Endothelial cell (in vitro differentiated cells): ENCODE measurements at regions not wholly inside any gene's neighbourhood (a gene's known extent, or its start where the extent isn't known, plus 50 kb on each side); places are given as distances from the start of the nearest gene placed in this dataset.
"Not testable (repeated sequence)": the region's sequence is repeated elsewhere in the genome, so short reads cannot be mapped to it uniquely, and the experiment has no call there.

Experiments
- DNase-seq: peaks from one replicate; pipeline ENCODE4 v3.0.0; 2021; ENCODE audit warnings: low spot score
- H3K27ac Mint-ChIP-seq: one replicate; pipeline ENCODE4 v1.8.0; 2021; ENCODE audit warnings: mixed read lengths, inconsistent platforms; ENCODE audit not compliant: unreplicated experiment
- H3K27me3 Mint-ChIP-seq: one replicate; pipeline ENCODE4 v1.8.0; 2021; ENCODE audit warnings: mild to moderate bottlenecking, moderate library complexity, mixed read lengths, inconsistent platforms; ENCODE audit not compliant: unreplicated experiment
- H3K36me3 Mint-ChIP-seq: one replicate; pipeline ENCODE4 v1.8.0; 2021; ENCODE audit warnings: mild to moderate bottlenecking, low read depth, mixed read lengths, inconsistent platforms; ENCODE audit not compliant: unreplicated experiment
- H3K4me1 Mint-ChIP-seq: one replicate; pipeline ENCODE4 v1.8.0; 2021; ENCODE audit warnings: mild to moderate bottlenecking, mixed read lengths, inconsistent platforms; ENCODE audit not compliant: unreplicated experiment
- H3K4me3 Mint-ChIP-seq: one replicate; pipeline ENCODE4 v1.8.0; 2021; ENCODE audit warnings: mild to moderate bottlenecking, mixed read lengths, inconsistent platforms; ENCODE audit not compliant: unreplicated experiment
- H3K9me3 Mint-ChIP-seq: one replicate; pipeline ENCODE4 v1.8.0; 2021; ENCODE audit warnings: mixed read lengths, inconsistent platforms; ENCODE audit not compliant: unreplicated experiment
- TF ChIP-seq, protein P1 (sequence below): fragments of 200-600 bp; sonication (generic); IDR thresholded peaks from one replicate; pipeline ENCODE4 v1.5.0; 2021; ENCODE audit warnings: antibody characterized with exemption; ENCODE audit not compliant: unreplicated experiment

DNA sequence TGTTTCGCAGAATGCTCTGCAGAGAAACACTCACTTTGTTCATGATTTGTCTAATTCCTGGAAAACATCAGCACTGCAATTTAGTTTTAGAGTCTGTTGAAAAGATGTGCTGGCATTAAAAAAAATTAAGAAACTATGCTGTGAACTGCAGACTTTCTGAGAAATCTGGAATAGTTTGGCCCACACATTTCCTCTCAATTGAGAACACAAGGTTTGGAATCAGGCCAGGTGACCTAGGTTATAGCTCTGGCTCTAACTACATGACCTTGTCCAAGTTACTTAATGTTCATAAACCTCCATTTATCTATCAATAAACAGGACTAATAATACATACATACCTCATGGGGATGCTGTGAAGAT is 61.4 kb upstream of the ENPEP start:
- no peak for DNase-seq
- Mint-ChIP-seq H3K9me3 (no peaks in the 10 kb centered on the region), H3K4me1 (no peaks in the 10 kb centered on the region), H3K36me3 (peaks cover 27% of the 10 kb centered on the region), H3K27ac (no peak overlapping the region), H3K27me3 (peaks cover 5% of the 10 kb centered on the region), H3K4me3 (no peak overlapping the region)
- TF ChIP-seq, protein P1, sequence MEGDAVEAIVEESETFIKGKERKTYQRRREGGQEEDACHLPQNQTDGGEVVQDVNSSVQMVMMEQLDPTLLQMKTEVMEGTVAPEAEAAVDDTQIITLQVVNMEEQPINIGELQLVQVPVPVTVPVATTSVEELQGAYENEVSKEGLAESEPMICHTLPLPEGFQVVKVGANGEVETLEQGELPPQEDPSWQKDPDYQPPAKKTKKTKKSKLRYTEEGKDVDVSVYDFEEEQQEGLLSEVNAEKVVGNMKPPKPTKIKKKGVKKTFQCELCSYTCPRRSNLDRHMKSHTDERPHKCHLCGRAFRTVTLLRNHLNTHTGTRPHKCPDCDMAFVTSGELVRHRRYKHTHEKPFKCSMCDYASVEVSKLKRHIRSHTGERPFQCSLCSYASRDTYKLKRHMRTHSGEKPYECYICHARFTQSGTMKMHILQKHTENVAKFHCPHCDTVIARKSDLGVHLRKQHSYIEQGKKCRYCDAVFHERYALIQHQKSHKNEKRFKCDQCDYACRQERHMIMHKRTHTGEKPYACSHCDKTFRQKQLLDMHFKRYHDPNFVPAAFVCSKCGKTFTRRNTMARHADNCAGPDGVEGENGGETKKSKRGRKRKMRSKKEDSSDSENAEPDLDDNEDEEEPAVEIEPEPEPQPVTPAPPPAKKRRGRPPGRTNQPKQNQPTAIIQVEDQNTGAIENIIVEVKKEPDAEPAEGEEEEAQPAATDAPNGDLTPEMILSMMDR, result no peak

DNA sequence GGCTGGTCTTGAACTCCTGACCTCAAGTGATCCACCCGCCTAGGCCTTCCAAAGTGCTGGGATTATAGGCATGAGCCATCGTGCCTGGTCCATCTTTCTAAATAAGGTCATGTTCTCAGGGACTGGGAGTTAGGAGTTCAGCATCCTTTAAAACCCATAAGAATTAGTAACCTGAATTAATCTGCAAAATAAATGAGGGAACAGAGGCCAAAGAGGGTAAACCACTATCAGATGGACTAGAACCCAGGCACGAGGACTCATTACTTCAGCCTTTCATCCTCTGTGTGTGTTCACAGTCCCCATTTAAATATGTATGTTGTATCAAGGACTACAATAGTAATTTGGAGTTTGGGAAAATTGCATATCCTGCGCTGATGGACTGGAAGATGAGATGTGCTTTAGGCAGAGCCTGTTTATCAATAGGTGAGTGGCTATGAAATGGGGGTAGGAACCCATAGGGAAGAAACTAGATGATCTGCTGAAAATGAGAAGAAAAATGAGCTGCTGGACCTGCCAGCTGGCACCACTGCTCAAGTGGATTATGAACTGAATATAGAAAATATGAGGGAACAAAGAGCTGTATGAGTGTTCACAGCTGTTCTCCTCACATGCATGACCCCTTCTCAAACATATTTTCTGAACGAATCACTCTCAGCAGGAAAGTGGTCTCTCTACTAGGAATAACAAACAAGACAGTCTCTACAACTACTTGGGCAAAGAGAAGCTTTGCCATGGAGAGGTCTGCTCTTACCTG is 62.0 kb upstream of the ENPEP start:
- H3K27ac Mint-ChIP-seq, H3K4me1 Mint-ChIP-seq, H3K9me3 Mint-ChIP-seq, H3K4me3 Mint-ChIP-seq, H3K27me3 Mint-ChIP-seq, DNase-seq: not testable (repeated sequence)
- peaks cover 25% of the 10 kb centered on the region for H3K36me3 Mint-ChIP-seq

DNA sequence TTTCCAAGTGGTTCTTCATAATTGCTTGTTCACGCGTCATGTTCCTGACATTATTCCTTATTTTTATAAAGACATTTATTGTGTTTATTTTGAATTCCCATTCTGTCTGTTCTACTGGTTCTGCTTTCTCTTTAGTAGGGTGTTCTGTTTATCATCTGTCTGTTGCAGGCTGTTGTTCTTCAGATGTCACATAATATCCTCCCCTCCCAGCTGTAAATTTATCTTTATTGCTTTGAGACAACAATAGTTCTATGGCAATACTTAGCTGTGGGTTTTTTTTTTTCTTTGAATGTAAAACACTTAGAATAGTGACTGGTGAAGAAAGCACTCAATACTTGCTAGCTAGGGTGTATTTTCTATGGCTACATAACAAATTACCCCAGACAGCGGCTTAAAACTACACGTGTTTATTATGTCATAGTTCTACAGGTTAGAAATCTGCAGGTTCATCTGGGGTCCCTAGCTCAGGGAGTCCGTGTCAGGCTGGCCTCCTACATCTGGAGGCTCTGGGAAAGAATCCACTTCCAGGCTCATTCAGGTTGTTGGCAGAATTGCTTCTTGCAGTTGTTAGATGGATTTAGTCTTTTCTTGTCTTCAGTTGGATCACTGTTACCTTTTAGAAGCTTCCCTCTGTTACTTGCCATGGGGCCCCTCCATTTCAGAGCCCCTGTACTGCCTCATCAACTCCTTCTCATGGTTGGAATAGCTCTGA is 63.4 kb upstream of the ENPEP start:
- no peak overlapping the region for H3K27ac Mint-ChIP-seq
- TF ChIP-seq, protein P1, result no peak
- peaks cover 12% of the 10 kb centered on the region for H3K36me3 Mint-ChIP-seq
- no peaks in the 10 kb centered on the region for H3K27me3 Mint-ChIP-seq
- H3K9me3 Mint-ChIP-seq, result no peaks in the 10 kb centered on the region
- no peaks in the 10 kb centered on the region for H3K4me1 Mint-ChIP-seq
- no peak overlapping the region for H3K4me3 Mint-ChIP-seq
- DNase-seq, result no peak

DNA sequence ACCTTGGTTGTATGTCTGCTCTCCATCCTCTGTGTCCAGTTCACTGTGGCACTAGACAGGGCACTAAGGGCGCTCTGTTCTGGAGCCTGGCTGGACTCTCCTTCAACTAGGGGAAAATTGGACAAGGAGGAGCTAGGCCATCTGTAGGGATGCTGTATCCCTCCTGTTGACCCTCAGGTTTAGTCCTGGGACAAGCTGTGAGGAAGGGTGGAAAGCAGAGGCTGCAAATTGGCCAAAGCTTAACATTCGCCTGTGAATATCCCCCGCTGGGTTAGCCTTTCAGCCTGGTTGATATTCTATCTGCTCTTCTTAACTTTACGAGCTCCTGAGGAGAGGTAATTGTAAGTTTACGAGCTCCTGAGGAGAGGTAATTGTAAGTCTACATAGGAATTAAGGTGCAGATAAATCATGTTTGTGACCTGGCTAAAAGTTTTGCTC is 64.4 kb upstream of the ENPEP start:
- Mint-ChIP-seq H3K4me1 (no peaks in the 10 kb centered on the region), H3K36me3 (peaks cover 8% of the 10 kb centered on the region), H3K4me3 (peak overlapping the region; percentile 91), H3K27ac (peak overlapping the region; percentile 78), H3K27me3 (no peaks in the 10 kb centered on the region), H3K9me3 (no peaks in the 10 kb centered on the region)
- DNase-seq, result peak; percentile 5
- TF ChIP-seq, protein P1, result no peak

DNA sequence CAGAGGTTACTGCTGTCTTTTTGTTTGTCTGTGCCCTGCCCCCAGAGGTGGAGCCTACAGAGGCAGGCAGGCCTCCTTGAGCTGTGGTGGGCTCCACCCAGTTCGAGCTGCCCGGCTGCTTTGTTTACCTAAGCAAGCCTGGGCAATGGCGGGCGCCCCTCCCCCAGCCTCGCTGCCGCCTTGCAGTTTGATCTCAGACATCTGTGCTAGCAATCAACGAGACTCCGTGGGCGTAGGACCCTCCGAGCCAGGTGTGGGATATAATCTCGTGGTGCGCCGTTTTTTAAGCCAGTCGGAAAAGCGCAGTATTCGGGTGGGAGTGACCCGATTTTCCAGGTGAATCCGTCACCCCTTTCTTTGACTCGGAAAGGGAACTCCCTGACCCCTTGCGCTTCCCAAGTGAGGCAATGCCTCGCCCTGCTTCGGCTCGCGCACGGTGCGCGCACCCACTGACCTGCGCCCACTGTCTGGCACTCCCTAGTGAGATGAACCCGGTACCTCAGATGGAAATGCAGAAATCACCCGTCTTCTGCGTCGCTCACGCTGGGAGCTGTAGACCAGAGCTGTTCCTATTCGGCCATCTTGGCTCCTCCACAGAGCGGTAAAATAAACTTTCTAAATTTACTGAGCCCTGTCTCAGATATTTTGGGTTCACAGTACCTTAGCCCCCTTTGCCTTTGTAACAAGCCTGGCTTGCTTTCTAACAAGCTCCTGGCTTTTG is 64.9 kb upstream of the ENPEP start:
- not testable (repeated sequence) for H3K4me1 Mint-ChIP-seq, H3K27me3 Mint-ChIP-seq, H3K36me3 Mint-ChIP-seq, H3K9me3 Mint-ChIP-seq
- peak overlapping the region; percentile 93 for H3K27ac Mint-ChIP-seq
- peak; percentile 6 for DNase-seq
- peak overlapping the region; percentile 91 for H3K4me3 Mint-ChIP-seq
